Parathyroid adenoma (tissue), 2 donors: ENCODE measurements at regions not wholly inside any gene's neighbourhood (a gene's known extent, or its start where the extent isn't known, plus 50 kb on each side); places are given as distances from the start of the nearest gene placed in this dataset.

ENCODE experiments used
- H2AFZ ChIP-seq: fragments of 300-600 bp; sonication (generic); one replicate; pipeline ENCODE4 v1.7.0; 2017; ENCODE audit warnings: antibody characterized with exemption, mild to moderate bottlenecking
- H3K27ac ChIP-seq: fragments of 300-600 bp; sonication (generic); one replicate; pipeline ENCODE4 v1.7.0; 2017
- H3K27me3 ChIP-seq: fragments of 300-600 bp; sonication (generic); one replicate; pipeline ENCODE4 v1.7.0; 2017; ENCODE audit warnings: low read length; ENCODE audit not compliant: control insufficient read depth, insufficient read depth
- H3K36me3 ChIP-seq: fragments of 300-600 bp; sonication (generic); one replicate; pipeline ENCODE4 v1.7.0; 2017; ENCODE audit warnings: low read length; ENCODE audit not compliant: control insufficient read depth, insufficient read depth
- H3K4me1 ChIP-seq: fragments of 300-600 bp; sonication (generic); one replicate; pipeline ENCODE4 v1.7.0; 2017; ENCODE audit warnings: control low read depth
- H3K4me2 ChIP-seq: fragments of 300-600 bp; sonication (generic); one replicate; pipeline ENCODE4 v1.7.0; 2017; ENCODE audit warnings: low read length
- H3K4me3 ChIP-seq: fragments of 300-600 bp; sonication (generic); one replicate; pipeline ENCODE4 v1.7.0; 2017; ENCODE audit warnings: low read depth, low read length
- H3K79me2 ChIP-seq: fragments of 300-600 bp; sonication (generic); one replicate; pipeline ENCODE4 v1.7.0; 2017; ENCODE audit warnings: control low read depth
- H3K9ac ChIP-seq: fragments of 300-600 bp; sonication (generic); one replicate; pipeline ENCODE4 v1.7.0; 2017; ENCODE audit warnings: mild to moderate bottlenecking
- H3K9me3 ChIP-seq: fragments of 300-600 bp; sonication (generic); one replicate; pipeline ENCODE4 v1.7.0; 2017; ENCODE audit warnings: low read length; ENCODE audit not compliant: control insufficient read depth
- CTCF ChIP-seq: fragments of 300-600 bp; sonication (generic); IDR thresholded peaks from one replicate; pipeline ENCODE4 v1.7.0; 2017; ENCODE audit warnings: antibody characterized with exemption, mild to moderate bottlenecking
- donor health status: primary hyperparathyroidism.

DNA sequence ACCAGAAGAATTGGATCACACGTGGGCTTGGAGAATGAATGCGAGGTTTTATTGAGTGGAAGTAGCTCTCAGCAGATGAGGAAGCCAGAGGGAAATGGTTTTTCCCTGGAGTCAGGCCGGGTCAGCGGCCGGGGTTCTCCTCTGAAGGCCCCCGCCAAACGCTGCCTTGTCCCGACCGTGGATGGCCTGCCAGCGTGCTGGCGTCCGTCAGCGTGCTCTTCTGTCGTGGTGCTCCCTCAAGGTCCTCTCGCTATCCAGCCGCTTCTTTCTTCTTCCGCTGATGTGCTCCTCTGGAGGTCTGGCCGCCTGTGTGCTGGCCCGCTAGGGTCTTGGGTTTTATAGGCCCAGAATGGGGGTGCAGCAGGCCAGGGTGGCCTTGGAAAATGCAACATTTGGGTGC lies 632.2 kb downstream of the TRAM1L1 start:
- H2AFZ ChIP-seq: no peak overlapping the region
- no peak overlapping the region for H3K4me3 ChIP-seq
- no peaks in the 10 kb centered on the region for H3K36me3 ChIP-seq
- no peaks in the 10 kb centered on the region for H3K9me3 ChIP-seq
- no peaks in the 10 kb centered on the region for H3K79me2 ChIP-seq
- no peak for TF ChIP-seq CTCF
- H3K27me3 ChIP-seq: no peaks in the 10 kb centered on the region
- H3K9ac ChIP-seq: no peak overlapping the region
- H3K27ac ChIP-seq: no peak overlapping the region
- no peak overlapping the region for H3K4me2 ChIP-seq
- H3K4me1 ChIP-seq: no peaks in the 10 kb centered on the region

DNA sequence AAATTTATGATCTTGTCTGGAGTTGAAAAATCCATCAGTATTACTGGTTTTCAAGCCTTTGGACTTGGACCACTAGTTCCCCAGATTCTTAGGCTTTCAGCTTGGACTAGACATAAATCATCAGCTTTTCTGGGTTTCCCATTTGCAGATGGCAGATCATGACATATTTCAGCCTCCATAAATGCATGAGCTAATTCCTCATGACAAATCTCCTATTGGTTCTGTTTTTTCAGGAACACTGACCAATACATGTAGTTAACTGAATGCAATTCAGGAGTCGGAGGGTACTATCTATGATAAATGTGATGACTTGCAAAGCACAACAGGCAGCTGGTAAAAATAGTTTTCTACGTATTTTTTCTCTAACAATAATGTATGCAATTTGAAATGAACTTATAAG lies 635.6 kb downstream of the TRAM1L1 start:
- no peaks in the 10 kb centered on the region for H3K9me3 ChIP-seq
- no peak overlapping the region for H3K27ac ChIP-seq
- no peaks in the 10 kb centered on the region for H3K36me3 ChIP-seq
- H3K27me3 ChIP-seq: no peaks in the 10 kb centered on the region
- no peaks in the 10 kb centered on the region for H3K79me2 ChIP-seq
- H3K4me2 ChIP-seq: no peak overlapping the region
- H3K4me3 ChIP-seq: no peak overlapping the region
- no peaks in the 10 kb centered on the region for H3K4me1 ChIP-seq
- no peak for TF ChIP-seq CTCF
- no peak overlapping the region for H2AFZ ChIP-seq
- H3K9ac ChIP-seq: no peak overlapping the region

DNA sequence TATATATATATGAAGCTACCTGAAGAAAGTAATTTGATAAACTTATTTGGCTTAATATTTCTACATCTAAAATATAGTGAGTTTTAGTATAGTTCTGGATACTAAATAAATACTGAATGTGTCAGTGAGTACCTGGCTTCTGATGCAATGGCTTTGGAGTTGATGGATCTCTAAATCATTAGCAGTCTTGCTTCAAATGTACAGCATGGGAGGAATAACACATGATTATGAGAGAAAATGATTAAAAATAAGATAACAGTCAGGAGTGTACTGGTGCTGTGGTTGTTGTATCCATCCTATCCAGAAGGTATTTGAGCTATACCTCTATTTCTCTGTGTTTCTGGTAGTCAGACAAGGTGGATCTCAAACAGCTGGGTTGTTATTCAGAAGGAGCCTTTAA lies 641.3 kb downstream of the TRAM1L1 start:
- Histone ChIP-seq H3K36me3 (no peaks in the 10 kb centered on the region), H3K9ac (no peak overlapping the region), H3K27ac (no peak overlapping the region), H3K4me1 (no peaks in the 10 kb centered on the region), H3K9me3 (no peaks in the 10 kb centered on the region), H3K4me2 (no peak overlapping the region), H3K27me3 (no peaks in the 10 kb centered on the region), H2AFZ (no peak overlapping the region), H3K4me3 (no peak overlapping the region), H3K79me2 (no peaks in the 10 kb centered on the region)
- no peak for TF ChIP-seq CTCF

DNA sequence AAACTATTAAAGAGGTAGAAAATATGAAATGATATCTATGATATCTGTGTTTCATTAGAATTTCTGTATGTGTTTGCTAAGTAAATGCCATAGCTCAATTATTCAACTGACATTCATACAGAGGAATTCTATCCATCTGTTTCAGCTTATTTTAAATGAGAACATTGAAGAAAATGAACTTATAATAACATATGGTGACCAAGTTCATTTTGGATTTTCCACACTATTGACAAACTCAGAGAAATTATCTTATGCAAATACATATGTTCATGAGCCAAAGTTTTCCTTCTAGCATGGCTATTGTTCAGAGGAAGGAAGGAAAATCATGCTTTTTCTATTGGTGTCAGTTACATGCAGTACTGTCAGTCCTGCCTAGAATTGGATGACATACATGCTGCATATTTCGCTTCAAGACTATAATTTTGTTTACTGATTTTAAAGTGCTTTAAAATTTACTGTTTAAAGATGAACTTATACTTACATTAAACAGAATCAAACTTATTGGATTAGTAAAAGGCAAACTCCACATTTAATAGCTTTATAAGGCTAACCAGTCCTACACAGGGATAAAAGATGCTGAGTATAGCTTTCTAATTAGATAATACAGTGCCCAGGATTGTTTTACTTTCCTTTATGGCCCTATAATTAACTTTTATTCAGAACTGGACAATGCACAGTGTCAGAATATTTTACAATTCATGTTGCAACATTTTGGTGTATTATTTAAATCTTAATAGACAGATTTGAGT lies 646.2 kb downstream of the TRAM1L1 start:
- no peak overlapping the region for H3K4me2 ChIP-seq

More for the DNA sequence above, 646.2 kb downstream of the TRAM1L1 start:
- Histone ChIP-seq H3K9ac (no peak overlapping the region), H3K36me3 (no peaks in the 10 kb centered on the region), H3K79me2 (no peaks in the 10 kb centered on the region), H3K4me1 (no peaks in the 10 kb centered on the region), H3K27ac (no peak overlapping the region), H3K9me3 (no peaks in the 10 kb centered on the region), H2AFZ (no peak overlapping the region), H3K27me3 (no peaks in the 10 kb centered on the region), H3K4me3 (no peak overlapping the region)
- no peak for TF ChIP-seq CTCF
